Hypothalamus (tissue), 51 donors: ENCODE measurements at regions not wholly inside any gene's neighbourhood (a gene's known extent, or its start where the extent isn't known, plus 50 kb on each side); places are given as distances from the start of the nearest gene placed in this dataset.
"Not testable (repeated sequence)": the region's sequence is repeated elsewhere in the genome, so short reads cannot be mapped to it uniquely, and the experiment has no call there.

Source experiments
- DNase-seq, 51 donors: peaks; one replicate each; lab custom pipeline; 2025; lab: John Stamatoyannopoulos, UW

- DNase-seq, result no peak
Observed at GRCh38 chr11:98703779-98704556, 316.8 kb upstream of the CNTN5 start.

GRCh38 chr11:98710026-98710425 lies 310.7 kb upstream of the CNTN5 start:
- DNase-seq, result no peak

GRCh38 chr11:98710986-98711385 lies 309.8 kb upstream of the CNTN5 start:
- DNase-seq, result peak in 1 of 51 donors; percentile 3

GRCh38 chr11:98720951-98721350 lies 299.8 kb upstream of the CNTN5 start:
- DNase-seq, result no peak

DNA sequence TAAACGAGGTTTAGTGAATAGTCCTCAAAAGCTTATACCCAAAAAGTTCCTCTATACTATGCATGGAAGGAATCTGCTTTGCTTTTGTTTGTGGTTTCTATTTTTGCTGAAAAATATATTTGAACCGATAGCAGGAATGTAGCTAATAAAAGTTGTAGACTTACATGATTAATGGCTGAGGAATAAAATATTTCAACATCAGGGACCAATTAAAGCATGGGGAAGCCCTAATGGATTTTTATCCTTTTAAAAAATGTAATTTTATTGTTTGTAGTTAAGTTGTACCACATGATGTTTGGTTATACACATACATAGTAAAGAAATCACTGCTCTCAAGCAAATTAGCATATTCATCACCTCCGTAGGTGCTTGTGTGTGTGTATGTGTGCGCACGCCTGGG lies 295.3 kb upstream of the CNTN5 start:
- DNase-seq, result no peak

- no peak for DNase-seq
Observed at GRCh38 chr11:98728421-98728820, 292.3 kb upstream of the CNTN5 start.

DNA sequence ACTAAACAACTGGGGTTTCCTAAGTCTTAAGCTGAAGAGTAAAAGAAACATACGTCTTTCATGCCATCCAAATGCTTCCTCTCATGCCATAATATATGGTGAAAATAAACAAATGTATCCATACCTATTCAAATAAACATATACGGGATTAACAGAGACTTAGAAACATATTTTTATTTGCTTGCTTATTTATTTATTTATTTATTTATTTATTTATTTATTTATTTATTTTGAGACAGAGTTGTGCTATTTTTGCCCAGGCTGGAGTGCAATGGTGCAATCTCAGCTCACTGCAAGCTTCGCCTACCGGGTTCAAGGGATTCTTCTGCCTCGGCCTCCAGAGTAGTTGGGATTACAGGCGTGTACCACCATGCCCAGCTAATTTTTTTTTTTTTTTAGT lies 291.6 kb upstream of the CNTN5 start:
- DNase-seq, result no peak

DNA sequence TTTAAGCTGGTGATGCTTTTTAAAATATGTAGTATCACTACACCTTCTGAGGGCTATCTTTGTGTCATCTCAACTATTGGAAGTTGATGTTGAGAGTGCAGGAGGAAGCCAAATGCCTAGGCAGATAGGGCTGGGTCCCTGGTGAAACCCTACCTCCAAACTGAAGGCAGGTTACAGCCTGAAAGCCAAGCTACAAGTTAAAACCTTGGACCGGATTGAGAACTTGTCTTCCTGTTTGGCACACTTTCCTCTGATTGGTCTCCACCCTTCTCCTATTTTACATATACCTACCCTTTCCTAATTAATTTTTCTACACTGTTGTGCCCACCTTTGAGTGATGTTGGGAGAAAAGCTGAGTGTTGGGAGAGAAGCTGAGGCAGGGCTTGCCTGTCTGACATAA lies 287.8 kb upstream of the CNTN5 start:
- DNase-seq, result no peak

DNA sequence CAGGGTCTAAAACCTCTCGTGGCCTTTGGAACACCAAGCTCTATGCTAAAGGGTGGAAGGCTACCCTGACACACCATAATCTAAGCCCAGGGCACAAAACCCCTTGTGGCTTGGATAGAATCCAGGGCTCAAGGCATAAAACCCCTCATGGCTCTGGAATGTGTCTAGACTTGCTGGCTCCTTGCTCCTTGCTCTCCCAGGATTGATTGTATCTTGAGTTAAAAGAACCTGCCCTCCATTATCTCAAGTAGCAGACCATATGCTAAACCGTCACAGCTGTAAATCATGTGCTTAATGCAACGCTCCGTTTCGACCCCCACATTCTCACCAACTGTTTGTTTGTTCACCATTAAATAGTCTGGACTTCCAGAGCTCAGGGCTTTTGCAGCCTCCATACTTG lies 287.4 kb upstream of the CNTN5 start:
- DNase-seq, result not testable (repeated sequence)

DNA sequence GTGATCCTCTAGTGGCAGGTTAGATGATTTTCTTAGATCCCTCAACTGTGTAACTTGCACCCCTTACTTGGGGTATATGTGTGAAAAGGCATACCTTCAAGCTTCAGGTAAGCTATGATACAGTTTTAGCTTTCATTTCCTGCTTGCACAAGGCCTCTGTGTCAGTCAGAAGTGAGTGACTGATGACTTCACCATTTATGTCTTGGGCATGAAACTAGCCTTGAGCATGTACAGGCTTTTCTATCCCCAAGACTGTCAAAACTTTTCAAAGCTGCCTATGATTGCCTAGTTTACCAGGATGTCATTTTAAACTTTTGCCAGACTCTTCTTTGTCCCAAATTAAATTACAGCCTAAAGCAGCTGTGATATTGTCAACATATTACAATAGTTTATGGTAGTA lies 286.1 kb upstream of the CNTN5 start:
- no peak for DNase-seq

DNA sequence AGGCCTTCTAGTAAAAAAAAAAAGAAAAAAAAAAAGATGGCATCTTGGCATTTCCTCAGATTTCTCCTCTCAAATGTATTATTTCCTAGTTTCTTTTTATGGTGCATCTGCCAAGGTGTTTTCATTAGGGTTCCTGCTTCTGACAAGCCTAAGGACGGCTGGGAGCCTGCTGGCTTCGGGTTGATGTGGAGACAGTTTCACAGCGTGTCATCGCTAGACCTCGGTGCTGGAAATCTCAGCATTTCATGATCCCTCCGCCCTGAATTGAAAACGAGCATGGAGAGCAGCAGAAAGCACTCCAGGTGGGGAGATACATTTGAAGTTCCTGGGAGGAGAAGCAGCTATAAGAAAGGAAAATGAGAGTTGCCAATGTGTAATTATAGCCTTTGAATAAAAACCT lies 283.9 kb upstream of the CNTN5 start:
- no peak for DNase-seq

GRCh38 chr11:98740321-98740720 lies 280.4 kb upstream of the CNTN5 start:
- DNase-seq, result no peak

DNA sequence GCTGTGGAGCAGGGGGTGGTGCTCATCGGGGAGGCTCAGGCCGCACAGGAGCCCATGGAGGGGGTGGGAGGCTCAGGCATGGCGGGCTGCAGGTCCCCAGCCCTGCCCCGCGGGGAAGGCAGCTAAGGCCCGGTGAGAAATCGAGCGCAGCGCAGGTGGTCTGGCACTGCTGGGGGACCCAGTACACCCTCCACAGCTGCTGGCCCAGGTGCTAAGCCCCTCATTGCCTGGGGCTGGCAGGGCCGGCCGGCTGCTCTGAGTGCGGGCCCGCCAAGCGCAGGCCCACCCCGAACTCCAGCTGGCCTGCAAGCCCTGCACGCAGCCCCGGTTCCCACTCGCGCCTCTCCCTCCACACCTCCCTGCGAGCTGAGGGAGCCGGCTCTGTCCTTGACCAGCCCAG lies 257.3 kb upstream of the CNTN5 start:
- DNase-seq, result not testable (repeated sequence)

DNA sequence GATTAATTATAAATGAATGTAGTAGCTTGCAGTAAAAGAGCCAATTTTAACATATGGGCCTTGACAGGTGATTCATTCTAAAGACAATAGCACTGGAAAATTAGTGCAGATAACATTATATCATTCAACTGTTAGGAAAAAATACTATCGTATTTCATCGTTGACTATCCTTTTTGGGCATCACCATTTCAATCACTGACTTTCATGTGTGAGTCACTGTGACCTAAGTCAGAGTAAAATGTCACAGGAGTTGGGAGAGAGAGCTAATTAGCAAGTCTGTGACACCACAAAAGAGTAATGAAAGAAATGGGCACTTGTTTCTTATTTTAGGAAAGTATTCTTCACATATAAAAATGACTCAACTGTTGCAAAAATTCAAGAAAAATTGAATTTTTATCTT lies 253.8 kb upstream of the CNTN5 start:
- DNase-seq, result no peak

DNA sequence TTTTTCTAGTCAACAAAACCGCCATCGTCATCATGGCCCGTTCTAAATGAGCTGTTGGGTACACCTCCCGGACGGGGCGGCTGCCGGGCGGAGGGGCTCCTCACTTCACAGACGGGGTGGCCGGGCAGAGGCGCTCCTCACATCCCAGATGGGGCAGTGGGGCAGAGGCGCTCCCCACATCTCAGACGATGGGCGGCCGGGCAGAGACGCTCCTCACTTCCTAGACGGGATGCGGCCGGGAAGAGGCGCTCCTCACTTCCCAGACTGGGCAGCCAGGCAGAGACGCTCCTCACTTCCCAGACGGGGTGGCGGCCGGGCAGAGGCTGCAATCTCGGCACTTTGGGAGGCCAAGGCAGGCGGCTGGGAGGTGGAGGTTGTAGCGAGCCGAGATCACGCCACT lies 250.7 kb upstream of the CNTN5 start:
- not testable (repeated sequence) for DNase-seq

DNA sequence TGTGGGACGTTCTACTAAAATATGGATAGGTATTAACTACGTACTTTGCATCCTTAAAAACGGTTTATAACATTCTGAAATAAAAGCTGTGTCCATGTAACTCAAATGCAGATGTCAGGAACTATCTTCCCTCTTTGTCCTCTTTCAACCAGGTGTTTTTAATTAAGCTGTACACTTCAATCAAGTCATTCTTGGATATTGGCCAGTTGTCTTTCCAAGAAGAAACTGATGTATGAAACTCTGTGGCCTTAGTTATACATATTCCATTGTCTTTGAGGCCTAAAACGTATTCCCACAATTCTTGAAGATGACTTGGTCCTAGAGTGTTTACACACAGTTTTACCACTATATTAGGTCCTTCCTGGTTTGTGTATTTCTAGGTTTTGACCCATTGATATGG lies 249.0 kb upstream of the CNTN5 start:
- DNase-seq, result no peak

DNA sequence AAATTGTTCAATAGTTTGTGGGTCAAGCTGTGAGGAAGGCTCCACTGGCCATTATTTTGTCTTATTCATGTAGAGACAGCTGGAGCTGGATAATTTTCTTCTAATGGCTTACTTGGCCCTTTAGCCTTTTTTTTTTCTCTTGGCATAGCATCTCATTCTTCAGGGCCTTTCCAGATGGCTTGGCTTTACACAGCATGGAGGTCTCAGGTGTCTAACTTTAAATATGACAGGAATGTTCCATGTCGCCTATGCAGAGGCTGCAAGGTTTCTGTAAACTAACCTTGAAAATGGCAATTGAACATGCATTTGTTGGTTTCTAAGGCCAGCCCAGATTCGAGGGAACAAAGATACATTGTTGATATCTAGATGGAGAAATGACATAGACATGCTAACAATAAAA lies 247.9 kb upstream of the CNTN5 start:
- DNase-seq, result no peak

DNA sequence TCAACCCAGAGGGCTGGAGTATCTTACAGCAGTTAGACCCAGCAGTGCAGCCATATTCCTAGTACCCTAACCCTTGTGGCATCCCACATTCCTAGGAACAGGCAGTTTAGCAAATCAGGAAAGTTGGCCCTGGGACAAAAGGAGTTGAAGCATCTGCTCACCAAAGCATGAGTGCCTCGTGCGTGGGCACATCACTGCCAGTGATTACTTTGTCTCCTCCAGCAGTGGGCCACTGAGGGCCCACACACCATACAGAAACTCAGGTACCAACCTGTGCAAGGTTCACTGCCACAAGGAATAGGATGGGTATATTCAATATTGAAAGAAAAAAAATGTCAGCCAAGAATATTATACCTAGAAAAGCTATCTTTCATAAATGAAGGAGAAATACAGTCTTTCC lies 227.5 kb upstream of the CNTN5 start:
- no peak for DNase-seq

DNA sequence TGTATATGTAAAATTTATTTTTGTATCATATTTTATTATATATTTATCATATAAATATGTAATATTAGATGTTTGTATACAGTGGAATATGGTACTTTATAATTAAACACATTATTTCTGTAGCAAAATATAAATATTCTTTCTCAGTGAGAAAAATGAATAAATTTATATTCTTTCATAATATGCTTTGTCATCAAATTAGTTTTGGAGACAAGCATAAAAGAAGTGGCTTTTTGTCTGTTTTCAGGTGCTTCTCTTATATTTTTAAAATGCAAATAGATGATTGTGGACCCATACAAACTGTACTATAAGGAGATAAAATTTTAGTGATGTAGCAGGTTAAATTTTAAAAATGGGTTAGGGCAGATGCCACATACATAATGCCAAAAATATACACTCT lies 222.4 kb upstream of the CNTN5 start:
- DNase-seq, result no peak

- DNase-seq, result no peak
Observed at GRCh38 chr11:98800696-98801095, 220.1 kb upstream of the CNTN5 start.

GRCh38 chr11:98828986-98829708 lies 191.6 kb upstream of the CNTN5 start:
- DNase-seq, result no peak

GRCh38 chr11:98829971-98830370 lies 190.8 kb upstream of the CNTN5 start:
- DNase-seq, result no peak
